HG03460 (cell line): ENCODE measurements at regions not wholly inside any gene's neighbourhood (a gene's known extent, or its start where the extent isn't known, plus 50 kb on each side); places are given as distances from the start of the nearest gene placed in this dataset.

Experiments used
- ATAC-seq: cut with Tn5 transposase; IDR thresholded peaks from one replicate; pipeline ENCODE4 v1.9.1; 2021; ENCODE audit not compliant: unreplicated experiment

- no peak for ATAC-seq
These were observed 99.5 kb upstream of the SLC4A4 start for GRCh38 chr4:71239365-71239764.

- no peak for ATAC-seq
These were observed 98.7 kb upstream of the SLC4A4 start for GRCh38 chr4:71240094-71240493.

GRCh38 chr4:71241501-71242288 lies 97.1 kb upstream of the SLC4A4 start:
- ATAC-seq, result no peak

- no peak for ATAC-seq
These were observed 95.6 kb upstream of the SLC4A4 start for GRCh38 chr4:71243091-71243833.

GRCh38 chr4:71247706-71248105 lies 91.1 kb upstream of the SLC4A4 start:
- no peak for ATAC-seq

- no peak for ATAC-seq
These were observed 87.6 kb upstream of the SLC4A4 start for GRCh38 chr4:71251261-71251660.

GRCh38 chr4:71253545-71253944 lies 85.3 kb upstream of the SLC4A4 start:
- no peak for ATAC-seq

GRCh38 chr4:71254451-71255012 lies 84.3 kb upstream of the SLC4A4 start:
- ATAC-seq, result no peak

- no peak for ATAC-seq
These were observed 82.8 kb upstream of the SLC4A4 start for GRCh38 chr4:71255976-71256375.

GRCh38 chr4:71257761-71258160 lies 81.1 kb upstream of the SLC4A4 start:
- ATAC-seq, result no peak

GRCh38 chr4:71258323-71258722 lies 80.5 kb upstream of the SLC4A4 start:
- no peak for ATAC-seq

- no peak for ATAC-seq
These were observed 79.5 kb upstream of the SLC4A4 start for GRCh38 chr4:71259280-71259679.

- no peak for ATAC-seq
These were observed 78.9 kb upstream of the SLC4A4 start for GRCh38 chr4:71259911-71260331.

- no peak for ATAC-seq
These were observed 78.3 kb upstream of the SLC4A4 start for GRCh38 chr4:71260544-71260943.

- no peak for ATAC-seq
These were observed 77.8 kb upstream of the SLC4A4 start for GRCh38 chr4:71261001-71261400.

GRCh38 chr4:71261633-71262121 lies 77.1 kb upstream of the SLC4A4 start:
- no peak for ATAC-seq

- no peak for ATAC-seq
These were observed 76.7 kb upstream of the SLC4A4 start for GRCh38 chr4:71262161-71262560.

GRCh38 chr4:71266090-71266794 lies 72.6 kb upstream of the SLC4A4 start:
- peak; percentile 30 for ATAC-seq

GRCh38 chr4:71267244-71267643 lies 71.6 kb upstream of the SLC4A4 start:
- ATAC-seq, result no peak

- no peak for ATAC-seq
These were observed 70.7 kb upstream of the SLC4A4 start for GRCh38 chr4:71268166-71268565.

GRCh38 chr4:71269233-71269632 lies 69.6 kb upstream of the SLC4A4 start:
- no peak for ATAC-seq
